ENCODE measurements at regions not wholly inside any gene's neighbourhood (a gene's known extent, or its start where the extent isn't known, plus 50 kb on each side); places are given as distances from the start of the nearest gene placed in this dataset.
"Not testable (repeated sequence)": the region's sequence is repeated elsewhere in the genome, so short reads cannot be mapped to it uniquely, and the experiment has no call there.

GRCh38 chr4:57324673-57325307 is 214.6 kb upstream of the IGFBP7 start:
- DNase-seq (ENCODE audit: low spot score) = no peak

DNA sequence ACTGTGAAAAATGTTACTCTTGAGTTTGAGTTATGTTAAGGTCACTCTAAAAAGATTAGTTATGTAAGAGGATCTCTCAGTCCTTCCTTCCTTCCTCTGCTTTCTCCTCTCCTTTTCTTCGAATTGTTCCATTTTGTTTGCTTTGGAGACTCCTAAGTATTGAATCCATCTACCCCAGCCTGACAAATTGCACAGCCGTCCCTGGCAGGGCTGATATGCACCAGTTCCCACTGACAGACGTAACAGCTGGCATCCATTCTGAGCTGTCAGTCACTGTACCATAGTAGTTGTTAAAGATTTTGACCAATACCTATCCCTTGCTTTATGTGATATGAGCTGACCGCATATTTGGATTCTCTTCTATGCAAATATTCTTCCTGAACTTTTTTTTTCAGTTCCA is 210.7 kb upstream of the IGFBP7 start:
- DNase-seq (ENCODE audit: low spot score) = no peak

DNA sequence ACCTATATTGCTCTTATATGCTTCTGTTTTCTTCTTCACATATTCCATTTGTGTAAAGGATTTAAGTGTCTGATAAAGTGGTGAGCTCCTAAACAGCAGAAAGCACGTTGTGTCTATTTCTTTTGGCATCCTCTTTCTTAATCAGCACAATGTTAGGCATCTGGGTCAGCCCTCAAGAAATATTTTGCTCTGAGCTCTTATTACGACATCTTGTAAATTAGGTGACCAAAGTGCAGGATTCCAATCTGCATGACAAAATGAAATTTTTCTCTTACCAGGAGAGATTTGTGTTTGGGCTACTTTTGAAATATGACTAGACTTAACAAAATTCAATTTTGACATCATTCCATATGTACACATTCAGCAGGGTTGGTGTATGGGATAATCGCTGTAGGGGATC is 210.0 kb upstream of the IGFBP7 start:
- no peak for DNase-seq (ENCODE audit: low spot score)

DNA sequence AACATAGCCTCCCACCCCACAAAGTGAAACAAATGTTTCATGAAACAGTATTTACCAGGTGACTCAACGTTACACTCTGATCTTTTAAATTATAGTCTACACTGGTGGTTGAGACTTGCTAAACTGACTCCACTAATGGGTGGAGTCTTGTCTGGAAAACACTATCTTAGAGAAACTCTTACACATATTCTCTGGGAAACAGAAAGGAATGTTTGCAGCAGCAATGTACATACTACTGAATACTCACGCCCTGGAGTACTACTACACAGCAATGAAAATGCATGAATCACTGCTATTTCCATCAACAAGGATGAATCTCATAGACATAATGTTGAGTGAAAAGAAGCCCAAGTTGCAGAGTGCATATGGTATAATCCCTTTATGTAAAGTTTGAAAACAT is 208.5 kb upstream of the IGFBP7 start:
- no peak for DNase-seq (ENCODE audit: low spot score)

DNA sequence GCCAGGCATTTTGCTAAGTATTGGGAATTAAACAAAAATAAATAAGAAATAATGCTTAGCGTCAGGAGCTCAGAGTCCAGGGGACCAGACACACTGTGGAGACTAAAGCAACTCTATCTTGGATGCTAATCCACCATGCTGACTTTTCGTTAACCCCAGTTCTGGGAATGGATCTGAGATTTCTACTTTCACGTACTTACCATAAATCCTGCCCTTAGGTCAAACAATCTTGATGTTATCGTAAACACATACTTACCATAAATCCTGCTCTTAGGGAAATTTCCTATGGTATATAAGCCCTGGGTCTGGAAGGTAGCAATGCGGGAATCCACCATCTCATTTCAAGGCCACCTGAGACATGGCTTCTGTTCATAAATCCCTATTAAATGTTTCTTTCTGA is 204.5 kb upstream of the IGFBP7 start:
- no peak for DNase-seq (ENCODE audit: low spot score)

DNA sequence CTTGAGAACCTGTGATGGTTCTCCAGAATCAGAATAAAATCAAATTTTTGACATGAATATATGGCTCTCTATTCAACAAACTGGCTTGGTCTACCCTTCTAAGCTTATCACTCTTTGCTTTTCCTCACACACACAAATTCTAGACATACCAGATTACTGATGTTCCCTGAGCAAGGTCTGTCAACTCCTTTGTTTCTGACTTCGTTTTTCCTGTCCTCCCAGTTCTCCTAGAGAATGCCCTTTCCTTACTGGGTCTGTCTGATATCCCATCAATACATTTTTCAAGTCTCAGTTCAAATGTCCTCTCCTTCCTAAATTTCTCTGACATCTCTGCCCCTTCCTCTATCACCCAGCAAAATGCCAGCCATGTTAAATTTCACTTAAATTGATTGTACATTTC is 202.1 kb upstream of the IGFBP7 start:
- DNase-seq (ENCODE audit: low spot score) = no peak

DNA sequence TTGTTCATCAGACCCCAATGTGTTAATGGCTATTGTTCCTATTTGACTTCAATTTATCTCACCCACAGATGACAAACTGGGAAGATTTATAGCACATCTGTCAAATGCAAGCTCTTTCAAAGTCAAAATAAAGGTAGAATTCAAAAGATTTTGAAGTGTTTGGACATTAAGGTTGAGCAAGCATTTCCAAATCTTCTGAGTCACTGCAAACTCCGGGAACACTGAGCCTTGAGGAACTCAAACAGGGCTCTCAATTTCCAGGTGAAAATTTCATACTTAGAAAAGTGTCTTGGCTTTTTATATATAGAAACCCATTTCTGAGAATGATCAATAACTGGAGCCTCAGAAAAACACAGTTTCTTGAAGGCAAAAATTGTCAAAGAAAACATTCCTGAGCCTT is 199.5 kb upstream of the IGFBP7 start:
- DNase-seq (ENCODE audit: low spot score) = no peak

DNA sequence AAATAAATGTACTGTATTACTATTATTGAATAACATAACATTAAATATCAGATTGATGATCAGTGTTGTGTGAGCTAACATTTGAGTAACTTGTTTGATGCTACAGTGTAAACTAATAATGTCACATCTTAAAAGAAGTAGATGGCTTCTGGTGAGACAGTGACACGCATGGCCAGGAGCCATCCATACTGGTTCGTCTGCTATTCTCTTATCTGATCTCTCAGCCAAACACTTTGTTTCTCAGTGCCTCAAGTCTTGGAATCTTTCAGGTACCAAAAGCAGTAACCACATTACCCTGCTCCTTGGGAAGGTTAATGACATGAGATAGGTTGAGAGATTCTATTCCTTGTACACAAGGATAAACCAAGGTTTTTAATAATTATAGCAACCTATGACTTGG is 198.1 kb upstream of the IGFBP7 start:
- no peak for DNase-seq (ENCODE audit: low spot score)

- DNase-seq (ENCODE audit: low spot score) = no peak
These were observed 195.7 kb upstream of the IGFBP7 start for GRCh38 chr4:57305836-57306235.

- DNase-seq (ENCODE audit: low spot score) = no peak
These were observed 193.0 kb upstream of the IGFBP7 start for GRCh38 chr4:57303012-57303751.

- not testable (repeated sequence) for DNase-seq (ENCODE audit: low spot score)
These were observed 190.1 kb upstream of the IGFBP7 start for GRCh38 chr4:57300300-57300699.

DNA sequence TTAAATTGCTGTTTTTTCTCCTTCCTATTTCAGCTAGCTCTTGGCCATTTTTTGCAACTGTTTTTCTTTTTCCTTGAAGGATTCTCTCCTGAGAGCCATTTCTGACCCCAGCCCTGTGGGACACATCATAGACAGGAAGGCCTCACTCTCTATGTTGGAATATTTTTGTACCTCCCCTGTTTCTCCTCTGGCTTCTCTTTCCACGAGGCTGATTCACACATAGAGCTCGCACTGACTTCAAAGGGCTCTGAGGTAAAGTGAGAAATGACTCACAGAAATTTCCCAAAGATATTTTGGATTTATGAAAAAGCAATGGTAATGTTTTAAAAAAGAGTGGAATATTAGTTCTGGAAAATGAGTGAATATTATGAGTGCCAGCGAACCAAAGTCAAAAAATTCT is 181.7 kb upstream of the IGFBP7 start:
- no peak for DNase-seq (ENCODE audit: low spot score)

DNA sequence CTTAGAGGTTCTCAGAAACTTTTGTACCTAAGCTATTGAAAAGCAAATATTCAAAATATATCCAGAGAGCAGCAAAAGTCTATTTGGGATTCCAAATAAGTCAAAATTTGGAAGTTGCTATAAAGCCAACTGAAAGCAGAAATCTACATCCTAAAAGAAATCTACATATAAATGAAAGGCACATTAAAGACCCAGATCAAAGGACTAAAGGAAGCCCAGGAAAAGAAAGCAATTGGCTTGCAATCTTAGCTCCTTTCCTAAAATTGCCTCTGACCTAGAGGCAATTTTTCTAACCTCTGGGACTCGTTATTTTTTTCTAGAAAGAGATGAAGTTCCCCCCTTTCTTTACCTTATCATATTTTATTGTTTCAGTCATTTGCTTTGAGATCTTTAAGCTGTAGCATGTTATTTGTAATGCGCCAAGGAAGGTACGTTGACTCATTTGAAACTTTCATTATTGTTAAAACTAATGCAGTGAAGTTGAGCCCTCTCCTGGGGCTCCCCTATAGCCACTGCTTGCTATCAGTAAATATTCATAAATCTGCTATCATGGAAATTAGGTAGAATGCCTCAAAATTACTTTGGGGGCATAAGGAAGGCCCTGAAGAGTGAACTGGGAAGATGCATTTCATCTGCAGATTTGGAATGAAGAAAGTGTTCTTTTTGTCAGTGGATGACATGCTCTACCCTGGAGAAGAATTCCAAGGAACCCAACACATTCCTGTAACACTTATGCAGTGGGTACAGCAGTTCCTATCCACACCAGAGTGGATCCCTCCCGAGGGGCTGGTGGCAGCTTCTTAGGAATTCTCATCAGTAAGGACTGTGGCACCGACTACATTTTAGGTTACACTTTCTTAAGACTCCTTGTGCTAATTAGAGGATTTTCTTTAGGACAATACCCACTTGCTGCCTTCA is 177.8 kb upstream of the IGFBP7 start:
- DNase-seq (ENCODE audit: low spot score) = no peak

GRCh38 chr4:57282933-57283310 is 172.7 kb upstream of the IGFBP7 start:
- DNase-seq (ENCODE audit: low spot score) = no peak

DNA sequence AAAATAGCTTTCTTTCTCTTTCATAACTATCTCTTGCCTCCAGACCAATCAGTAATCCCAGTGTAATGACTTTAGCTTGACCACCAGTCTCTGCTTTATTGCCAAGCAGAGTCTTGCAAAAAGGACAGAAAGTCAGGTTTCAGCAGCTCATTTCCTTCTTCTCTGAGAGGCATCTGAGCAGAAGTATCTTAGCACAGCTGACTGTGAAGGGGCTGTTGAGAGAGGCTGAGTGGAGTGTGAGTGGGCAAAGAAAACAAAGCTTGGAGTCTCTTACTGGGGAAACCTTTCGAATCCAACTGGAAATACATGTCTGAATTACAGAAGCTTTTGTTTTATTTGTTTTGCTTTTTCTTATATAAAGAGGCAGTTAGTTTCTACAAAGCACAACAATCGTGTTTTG is 170.3 kb upstream of the IGFBP7 start:
- DNase-seq (ENCODE audit: low spot score) = no peak

GRCh38 chr4:57278780-57279179 is 168.6 kb upstream of the IGFBP7 start:
- DNase-seq (ENCODE audit: low spot score) = no peak

DNA sequence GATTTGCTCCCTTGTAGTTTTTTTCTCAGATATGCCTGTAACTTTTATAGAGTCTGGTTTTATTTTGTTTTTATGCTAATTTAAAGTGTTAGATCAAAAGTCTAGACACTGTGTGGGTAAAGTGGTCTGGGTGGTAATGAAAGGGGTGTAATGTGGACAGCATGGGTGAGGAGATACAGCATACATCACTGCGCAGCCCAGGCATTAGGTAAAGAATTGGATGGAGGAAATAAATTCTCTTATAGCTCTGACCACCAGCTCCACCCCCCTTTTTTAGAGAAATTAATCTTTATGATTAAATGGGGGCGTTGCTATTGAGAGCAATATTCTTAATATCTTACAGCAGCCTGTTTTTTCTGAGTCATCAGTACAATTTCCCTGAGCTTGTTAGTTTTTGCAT is 163.9 kb upstream of the IGFBP7 start:
- no peak for DNase-seq (ENCODE audit: low spot score)

- no peak for DNase-seq (ENCODE audit: low spot score)
These were observed 160.2 kb upstream of the IGFBP7 start for GRCh38 chr4:57270346-57270745.

DNA sequence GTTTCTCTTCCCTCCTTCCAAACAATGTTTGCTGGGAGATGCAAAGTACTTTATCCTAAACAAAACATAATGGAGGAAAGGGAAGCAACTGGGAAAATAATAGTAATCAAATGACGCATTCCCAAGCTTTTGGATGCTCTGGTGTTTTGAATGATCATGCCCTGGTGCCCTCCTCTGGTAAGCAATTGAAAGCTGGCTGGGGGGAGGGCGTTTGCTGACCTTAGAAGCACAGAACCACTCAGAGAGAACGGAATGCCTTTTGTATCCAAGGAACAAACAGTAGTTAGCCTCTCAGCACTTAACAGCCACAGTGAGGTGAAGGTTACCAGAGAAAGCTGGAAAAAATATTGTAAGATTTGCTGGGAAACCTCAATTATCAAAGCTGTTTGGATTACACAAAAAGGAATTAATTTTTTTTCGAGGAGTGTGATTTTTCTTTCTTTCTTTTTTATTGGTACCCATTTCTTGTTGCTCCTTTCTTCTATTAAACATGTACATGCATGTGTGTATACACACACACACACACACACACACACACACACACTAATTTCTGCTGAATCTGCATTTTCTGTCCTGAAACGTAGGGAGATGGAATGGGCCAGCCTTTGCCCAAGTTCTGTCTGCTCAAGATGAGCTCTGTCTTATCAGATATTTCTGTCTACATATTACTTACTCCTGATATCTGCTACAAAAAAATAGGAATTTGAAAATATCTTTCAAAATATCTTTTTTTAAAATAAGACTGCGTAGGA is 155.8 kb upstream of the IGFBP7 start:
- DNase-seq (ENCODE audit: low spot score) = no peak

GRCh38 chr4:57254754-57255153 is 144.6 kb upstream of the IGFBP7 start:
- DNase-seq (ENCODE audit: low spot score) = no peak

DNA sequence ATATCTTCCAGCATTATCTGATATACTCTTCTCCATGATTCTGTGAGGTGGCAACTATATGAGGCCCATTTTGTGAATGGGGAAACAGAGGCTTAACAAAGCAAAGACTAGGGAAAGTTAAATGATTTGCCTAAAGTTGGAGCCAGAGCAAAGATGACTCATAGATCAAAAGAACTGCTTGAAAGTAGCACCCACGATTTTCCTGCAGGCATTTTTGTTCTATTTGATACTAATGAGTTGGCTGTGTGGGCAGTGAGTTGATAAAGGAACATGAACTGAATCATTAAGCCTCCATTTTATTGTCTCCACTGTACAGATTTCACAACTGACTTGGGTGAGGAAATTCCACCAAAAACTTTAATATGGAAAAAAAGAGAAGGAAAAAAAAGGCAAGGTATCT is 138.9 kb upstream of the IGFBP7 start:
- no peak for DNase-seq (ENCODE audit: low spot score)

DNA sequence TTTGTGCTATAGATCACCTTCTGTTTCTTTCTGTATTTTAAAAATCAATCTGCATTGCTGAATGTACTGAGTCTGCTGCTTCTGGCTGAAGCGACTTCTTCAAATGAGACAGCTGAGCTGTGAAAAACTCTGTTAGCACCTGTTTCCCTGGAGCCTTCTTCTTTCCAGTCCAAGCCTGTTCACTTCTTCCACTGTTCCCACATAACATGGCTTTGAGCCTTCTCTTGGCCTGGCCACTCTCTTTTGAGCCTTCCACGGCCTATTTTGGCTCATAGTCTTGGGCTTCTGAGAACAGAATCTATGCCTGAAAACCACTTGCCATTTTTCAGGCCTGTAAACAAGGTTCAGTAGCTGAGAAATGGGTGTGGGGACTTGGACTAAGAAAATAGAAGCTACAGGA is 132.9 kb upstream of the IGFBP7 start:
- no peak for DNase-seq (ENCODE audit: low spot score)
